ENCODE measurements at regions not wholly inside any gene's neighbourhood (a gene's known extent, or its start where the extent isn't known, plus 50 kb on each side); places are given as distances from the start of the nearest gene placed in this dataset.
"Not testable (repeated sequence)": the region's sequence is repeated elsewhere in the genome, so short reads cannot be mapped to it uniquely, and the experiment has no call there.

DNA sequence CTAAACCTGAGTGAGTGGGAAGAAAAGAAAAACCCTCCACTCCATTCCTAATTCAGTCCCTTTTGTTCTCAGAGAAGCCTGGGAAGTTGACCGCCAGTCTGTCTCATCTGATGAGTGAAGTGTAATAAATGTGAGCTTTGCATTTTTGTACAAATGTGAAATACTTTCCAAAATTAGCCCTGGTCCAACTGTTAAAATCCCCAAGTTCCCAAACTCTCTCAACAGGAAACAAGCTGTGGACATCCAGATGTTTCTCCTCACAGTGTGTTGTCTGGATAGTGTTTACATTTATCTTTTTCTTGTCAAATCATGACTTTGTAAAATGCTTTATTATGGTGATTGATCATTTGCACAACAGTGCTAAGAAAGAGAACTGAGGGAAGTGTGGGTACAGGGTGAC lies 145.1 kb downstream of the TM2D1 start:
- DNase-seq (ENCODE audit: low read depth), result no peak

GRCh38 chr1:61572046-61572445 lies 152.9 kb downstream of the TM2D1 start:
- no peak for DNase-seq (ENCODE audit: low read depth)

DNA sequence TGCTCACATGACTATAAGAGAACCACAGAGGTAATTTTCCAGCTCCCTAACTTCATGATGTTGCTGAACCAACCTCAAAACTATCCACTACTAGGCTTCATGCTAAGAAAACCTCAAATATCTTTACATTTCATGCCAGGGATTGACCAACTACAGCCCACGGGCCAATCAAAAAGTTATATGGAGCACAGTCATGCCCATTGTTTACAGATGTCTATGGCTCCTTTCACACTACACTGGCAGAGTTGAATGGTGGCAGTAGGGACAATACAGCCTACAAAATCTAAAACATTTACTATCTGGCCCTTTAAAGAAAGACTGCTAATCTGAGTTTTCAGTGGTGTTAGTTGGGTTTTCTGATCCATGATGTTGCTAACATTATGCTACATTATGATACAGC lies 154.8 kb downstream of the TM2D1 start:
- DNase-seq (ENCODE audit: low read depth), result no peak

GRCh38 chr1:61569303-61569621 lies 155.7 kb downstream of the TM2D1 start:
- no peak for DNase-seq (ENCODE audit: low read depth)

DNA sequence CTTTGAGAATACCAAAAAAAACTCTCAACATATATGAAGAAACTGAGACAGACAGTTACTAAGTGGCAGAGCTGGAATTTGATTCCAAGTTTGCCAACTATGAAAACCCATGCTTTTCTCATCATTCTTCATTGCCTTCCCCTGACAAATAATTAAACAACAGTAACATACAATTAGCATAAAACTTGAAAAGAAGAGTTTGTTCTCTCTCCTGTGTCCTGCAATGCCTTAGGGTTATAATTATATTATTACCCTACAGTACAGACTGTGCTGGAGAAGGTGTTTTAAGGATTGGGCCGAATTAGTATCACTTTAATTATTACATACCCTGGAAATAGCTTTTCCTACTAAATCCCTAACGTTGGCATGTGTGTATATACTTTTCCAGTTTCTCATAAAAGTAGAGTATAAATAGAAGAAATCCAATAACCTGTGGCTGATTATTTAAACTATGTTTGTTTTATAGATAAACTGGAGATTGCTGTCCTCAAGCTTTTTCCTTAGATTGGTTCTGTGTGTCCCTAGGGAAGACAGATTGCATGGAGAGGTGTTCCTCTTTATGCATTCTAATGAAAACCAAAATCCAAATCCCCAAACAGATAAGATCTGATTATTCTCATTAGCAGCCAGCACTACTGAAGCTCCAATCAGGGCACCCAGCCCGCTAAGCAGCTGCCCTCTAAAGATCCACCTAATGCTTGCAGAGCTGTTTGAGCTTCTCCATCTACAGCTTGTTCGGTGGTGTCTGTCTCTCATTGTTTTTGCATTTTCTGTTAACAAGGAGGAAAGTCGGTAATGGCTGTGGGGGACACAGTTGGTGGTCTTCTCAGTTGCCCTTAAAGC lies 156.3 kb downstream of the TM2D1 start:
- DNase-seq (ENCODE audit: low read depth), result no peak

DNA sequence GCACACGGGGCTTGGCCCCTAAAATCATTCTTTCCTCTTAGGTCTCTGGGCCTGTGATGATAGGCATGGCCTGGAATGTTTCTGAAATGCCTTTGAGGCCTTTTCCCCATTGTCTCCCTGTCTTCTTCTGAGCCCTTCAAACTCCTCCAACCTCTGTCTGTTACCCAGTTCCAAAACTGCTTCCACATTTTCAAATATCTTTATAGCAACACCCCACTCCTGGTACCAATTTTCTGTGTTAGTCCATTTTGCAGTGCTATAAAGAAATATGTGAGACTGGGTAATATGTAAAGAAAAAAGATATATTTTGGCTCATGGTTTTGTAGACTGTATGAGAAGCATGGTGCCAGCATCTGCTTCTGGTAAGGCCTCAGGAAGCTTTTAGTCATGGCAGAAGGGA lies 158.8 kb downstream of the TM2D1 start:
- DNase-seq (ENCODE audit: low read depth), result no peak

GRCh38 chr1:61563611-61564010 lies 161.3 kb downstream of the TM2D1 start:
- no peak for DNase-seq (ENCODE audit: low read depth)

GRCh38 chr1:61561666-61562065 lies 163.3 kb downstream of the TM2D1 start:
- no peak for DNase-seq (ENCODE audit: low read depth)

DNA sequence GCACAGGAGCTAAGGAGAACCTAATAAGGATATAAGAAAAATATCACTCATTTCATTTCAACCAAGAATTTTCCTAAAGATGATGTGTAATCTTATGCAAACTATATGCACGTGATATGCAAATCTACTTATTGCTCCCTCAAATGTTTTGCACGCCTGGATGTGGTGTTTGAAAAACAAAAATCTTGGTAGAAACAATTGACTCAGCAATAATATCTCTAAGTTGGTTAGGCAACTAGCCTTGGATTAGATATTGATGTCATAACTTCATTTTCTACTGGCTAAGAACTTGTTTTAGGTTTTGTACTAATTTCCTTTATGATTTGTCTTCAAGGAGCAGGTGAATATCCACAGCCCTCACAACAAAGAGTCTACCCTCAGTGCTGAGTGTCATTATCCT lies 164.6 kb downstream of the TM2D1 start:
- no peak for DNase-seq (ENCODE audit: low read depth)

DNA sequence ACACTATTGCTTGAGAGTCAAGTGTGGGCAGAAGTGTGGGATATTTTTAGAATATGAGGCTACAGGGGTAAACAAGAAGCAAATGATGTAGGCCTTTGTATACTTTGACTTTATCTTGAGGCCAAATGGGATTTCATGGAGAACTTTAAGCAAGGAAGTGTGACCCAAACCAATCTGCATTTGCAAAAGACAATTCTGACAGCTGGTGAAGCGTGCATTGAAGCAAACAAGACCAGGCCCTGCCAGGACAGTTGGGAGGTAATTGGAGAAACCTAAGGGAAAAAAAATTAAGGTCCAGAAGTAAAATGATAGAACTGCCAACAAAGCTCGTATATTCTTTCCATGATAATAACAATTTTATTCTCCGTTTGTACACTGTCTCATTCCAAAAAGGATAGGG lies 168.3 kb downstream of the TM2D1 start:
- DNase-seq (ENCODE audit: low read depth), result no peak

DNA sequence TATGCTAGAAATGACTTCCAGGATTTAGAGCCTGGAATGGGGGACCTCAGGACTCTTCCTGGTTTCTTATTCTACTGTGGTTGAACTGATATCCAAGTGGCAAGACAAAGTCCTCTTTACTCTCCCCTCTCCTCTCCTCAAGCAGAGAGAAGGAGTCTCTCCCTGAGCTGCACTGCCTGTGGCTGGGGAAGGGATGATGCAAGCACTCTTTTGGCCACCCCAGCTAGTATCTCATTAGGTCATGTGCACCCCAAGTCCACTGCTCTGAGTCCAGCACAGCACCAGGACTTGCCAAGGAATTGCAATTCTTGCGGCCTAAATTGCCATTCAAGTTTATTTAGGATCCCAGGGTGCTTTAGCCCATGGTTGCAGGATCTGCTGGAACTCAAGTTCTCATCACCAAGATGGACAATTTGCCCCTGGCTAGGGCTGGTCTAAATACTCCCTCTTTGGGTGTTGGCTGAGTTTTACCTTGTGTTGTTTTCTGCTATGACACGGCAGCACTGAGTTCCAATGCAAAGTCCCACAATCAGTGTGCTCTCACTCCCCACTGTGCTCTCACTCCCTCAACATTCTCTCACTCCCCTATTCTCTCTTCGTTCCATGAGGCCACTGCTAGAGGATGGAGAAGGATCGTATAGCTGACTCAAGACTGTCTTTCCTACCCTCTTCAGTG lies 172.2 kb downstream of the TM2D1 start:
- DNase-seq (ENCODE audit: low read depth), result no peak

DNA sequence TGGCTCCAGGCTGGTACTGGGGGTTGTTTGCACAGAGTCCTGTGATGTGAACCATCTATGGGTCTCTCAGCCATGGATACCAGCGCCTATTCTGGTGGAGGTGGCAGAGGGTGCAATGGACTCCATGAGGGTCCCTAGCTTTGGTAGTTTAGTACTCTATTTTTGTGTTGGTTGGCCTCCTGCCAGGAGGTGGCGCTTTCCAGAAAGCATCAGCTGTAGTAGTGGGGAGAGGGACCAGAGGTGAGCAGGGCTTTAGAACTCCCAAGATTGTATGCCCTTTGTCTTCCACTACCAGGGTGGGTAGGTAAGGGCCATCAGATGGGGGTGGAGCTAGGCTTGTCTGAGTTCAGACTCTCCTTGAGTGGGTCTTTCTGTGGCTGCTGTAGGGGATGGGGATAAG lies 177.6 kb downstream of the TM2D1 start:
- DNase-seq (ENCODE audit: low read depth), result not testable (repeated sequence)

DNA sequence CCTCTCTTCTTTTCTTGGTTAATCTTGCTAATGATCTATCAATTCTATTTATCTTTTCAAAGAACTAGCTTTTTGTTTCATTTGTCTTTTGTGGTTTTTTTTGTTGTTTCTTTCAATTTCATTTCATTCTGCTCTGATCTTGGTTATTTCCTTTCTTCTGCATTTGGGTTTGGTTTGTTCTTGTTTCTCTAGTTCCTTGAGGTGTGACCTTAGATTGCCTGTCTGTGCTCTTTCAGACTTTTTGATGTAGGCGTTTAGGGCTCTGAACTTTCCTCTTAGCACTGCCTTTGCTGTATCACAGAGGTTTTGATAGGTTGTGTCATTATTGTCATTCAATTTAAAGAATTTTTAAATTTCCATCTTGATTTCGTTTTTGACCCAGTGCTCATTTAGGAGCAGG lies 180.1 kb downstream of the TM2D1 start:
- not testable (repeated sequence) for DNase-seq (ENCODE audit: low read depth)

GRCh38 chr1:61543498-61543897 lies 181.4 kb downstream of the TM2D1 start:
- not testable (repeated sequence) for DNase-seq (ENCODE audit: low read depth)

- no peak for DNase-seq (ENCODE audit: low read depth)
These were observed 185.1 kb downstream of the TM2D1 start for GRCh38 chr1:61539720-61540462.

DNA sequence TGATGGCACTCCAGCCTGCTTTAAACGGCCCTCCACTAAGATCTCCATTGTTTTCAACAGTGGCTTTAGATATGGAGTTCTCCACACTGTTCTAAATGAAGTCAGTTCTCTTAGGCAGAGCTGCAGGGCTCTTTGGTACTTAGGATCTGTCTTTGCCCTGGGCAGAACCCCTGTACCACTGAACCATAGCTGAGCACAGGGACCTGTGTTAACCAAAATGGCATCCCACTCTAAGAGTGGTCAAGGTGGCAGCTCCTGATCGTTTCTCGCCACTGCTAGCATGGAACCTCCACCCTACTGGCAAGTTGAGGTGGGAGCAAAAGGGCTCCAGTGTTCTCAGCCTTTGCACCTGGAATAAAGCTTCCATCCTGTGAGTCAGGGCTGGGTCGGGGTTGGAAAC lies 186.7 kb downstream of the TM2D1 start:
- DNase-seq (ENCODE audit: low read depth), result no peak

DNA sequence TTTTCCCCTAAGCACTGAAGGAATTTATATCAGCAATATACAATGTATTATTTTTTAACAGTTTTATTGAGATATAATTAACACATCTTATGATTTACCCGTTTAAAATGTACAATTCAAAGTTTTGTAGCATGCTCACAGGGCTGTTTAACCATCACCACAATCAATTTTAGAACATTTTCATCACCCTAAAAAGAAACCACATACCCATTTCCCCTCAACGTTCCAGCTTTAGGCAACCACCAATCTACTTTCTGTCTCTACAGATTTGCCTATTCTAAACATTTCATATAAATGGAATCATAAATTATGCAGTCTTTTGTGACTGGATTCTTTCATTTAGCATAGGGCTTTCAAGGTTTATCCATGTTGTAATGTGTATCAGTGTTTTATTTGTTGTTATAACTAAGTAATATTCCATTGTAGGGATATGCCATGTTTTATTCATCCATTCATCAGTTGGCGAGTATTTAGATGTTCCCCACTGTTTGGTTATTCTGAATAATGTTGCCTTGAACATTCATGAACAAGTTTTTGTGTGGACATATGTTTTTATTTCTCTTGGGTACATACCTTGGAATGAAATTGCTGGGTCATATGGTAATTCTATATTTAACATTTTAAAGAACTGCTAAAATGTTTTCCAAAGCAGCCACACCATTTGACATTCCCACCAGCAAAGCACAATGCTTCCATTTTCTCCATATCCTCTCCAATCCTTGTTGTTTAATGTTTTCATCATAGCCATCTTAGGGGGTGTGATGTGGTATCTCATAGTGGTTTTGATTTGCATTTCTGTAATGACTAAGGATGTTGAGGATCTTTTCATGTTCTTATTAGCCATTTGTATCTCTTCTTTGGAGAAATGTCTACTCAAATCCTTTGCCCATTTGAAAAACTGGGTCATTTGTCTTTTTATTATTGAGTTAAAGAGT lies 188.5 kb downstream of the TM2D1 start:
- DNase-seq (ENCODE audit: low read depth), result no peak

DNA sequence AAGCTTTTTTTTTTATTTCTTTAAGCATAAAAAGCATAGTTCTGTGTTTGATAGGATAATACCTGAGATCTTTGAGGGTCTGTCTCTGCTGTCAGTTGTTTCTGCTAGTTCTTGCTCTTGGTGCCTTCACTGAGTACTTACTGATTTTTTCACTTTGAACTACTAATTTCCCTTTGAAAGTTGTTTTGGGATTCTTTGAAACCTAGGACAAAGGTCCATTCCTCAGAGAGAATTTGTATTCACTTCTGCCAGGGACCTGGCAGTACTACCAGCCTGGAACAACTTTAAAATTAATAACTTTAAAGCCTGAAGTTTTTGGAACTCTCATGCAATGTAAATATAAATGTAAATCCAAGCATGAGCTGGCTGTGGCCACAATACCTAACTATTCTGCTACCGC lies 190.1 kb downstream of the TM2D1 start:
- no peak for DNase-seq (ENCODE audit: low read depth)

GRCh38 chr1:61533546-61533945 lies 191.4 kb downstream of the TM2D1 start:
- DNase-seq (ENCODE audit: low read depth), result no peak

DNA sequence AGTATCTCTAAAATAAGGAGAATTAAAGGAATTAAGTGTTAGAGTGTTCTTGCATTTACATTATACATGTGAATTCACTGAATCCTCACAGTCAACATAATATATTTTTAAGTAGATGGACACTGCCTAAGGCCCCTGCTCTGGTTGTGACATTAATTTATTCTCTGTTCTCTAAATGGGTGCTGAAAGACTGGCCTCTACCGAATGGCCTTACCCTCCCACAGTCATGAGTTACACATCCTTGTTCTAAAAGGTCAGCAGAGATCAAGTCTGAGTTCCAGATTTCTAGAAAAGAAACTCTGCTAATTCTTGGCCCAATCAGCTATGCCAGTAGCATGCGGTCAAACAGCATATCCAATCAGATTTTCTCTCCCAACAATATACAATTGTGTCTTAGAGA lies 193.2 kb downstream of the TM2D1 start:
- no peak for DNase-seq (ENCODE audit: low read depth)

DNA sequence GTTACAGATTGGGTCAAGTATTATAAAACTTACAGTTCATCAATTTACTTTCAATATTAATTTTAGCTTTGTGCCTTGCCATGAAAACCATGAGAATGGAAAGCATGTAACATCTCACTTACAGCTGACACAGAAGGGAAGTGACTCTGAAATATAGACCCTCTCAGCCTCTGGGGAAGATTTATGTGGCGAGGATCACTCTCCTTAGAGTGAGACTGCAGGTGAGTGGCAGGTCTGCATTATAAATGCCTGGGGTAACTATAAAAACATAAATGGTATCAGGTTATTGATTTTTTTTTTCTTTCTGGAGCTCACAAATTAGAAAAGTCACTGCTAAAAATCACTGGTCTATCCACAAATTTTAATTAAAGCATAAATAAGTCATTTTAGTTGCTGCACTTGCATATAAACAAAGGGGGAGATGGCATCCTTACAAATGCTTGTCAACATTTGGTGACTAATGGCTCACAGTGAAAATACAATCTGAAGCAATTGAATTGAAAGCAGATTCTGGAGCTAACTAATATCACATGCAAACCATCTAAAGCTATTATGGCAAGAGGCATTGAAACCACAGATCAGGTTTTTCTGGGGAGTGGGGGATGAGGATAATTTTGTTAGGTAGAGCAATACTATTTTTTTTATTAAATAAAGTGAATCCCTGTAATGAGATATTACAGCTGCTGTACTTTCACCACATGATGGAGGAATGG lies 200.9 kb downstream of the TM2D1 start:
- no peak for DNase-seq (ENCODE audit: low read depth)
